ENCODE measurements at regions not wholly inside any gene's neighbourhood (a gene's known extent, or its start where the extent isn't known, plus 50 kb on each side); places are given as distances from the start of the nearest gene placed in this dataset.

DNA sequence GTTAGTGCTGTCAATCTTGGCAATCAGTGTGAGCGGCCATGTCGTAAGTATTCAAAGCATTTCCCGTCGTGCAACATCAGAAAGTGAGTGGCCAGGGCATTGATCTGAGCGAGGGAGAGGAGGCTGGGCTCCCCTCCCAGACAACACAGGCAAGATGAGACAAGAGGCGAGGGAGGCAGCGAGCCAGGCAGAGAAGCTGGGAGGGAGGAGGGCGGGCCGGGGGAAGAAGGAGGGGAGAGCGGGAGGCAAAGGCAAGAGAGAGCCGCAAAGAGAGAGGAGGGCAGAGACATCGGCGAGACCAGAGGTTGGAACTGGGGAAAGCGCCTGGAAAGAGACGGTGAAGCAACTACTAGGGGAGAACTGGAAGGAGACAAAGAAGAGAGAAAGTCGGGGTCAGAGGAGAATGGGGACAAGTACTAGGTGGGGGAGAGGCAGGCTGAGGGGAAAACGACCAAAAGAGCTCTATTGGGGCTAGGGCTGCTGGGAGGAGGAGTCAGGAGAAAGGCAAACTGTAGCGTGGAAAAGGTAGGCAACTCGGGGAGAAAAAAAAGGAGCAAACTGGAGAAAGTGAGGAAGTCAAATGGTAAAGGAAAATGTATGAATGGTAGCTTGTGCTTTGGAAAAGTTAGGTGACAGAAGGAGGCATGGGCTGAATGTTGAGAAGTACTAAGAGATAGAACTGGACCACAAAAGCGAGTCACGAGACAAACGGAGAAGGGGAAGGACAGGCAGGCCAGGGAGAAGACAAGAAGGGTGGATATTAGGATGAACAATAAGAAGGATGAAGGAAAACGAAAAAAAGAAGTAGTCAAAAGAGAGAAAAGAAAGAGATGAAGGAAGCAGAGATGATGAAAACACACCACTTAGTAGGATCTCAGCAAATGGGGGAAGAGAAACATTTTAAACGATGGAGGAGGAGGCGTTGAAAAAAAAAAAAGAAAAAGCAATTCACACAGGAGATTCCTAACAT lies 130.5 kb upstream of the C11orf58 start (continued):
- TF ChIP-seq ZNF501 (tag by site-specific recombination; IDR thresholded peaks at IDR 0.05): no peak
- TF ChIP-seq ZNF214 (tag by site-specific recombination; IDR thresholded peaks at IDR 0.05; ENCODE audit: borderline replicate concordance): no peak
- no peak for TF ChIP-seq SCRT1 (tag by site-specific recombination; IDR thresholded peaks at IDR 0.05; ENCODE audit: borderline replicate concordance)
- TF ChIP-seq GLI2 (tag by site-specific recombination; IDR thresholded peaks at IDR 0.05; ENCODE audit: borderline replicate concordance, low read depth): no peak
- no peak for TF ChIP-seq ZNF302 (tag by site-specific recombination; IDR thresholded peaks at IDR 0.05; ENCODE audit: low read depth)
- TF ChIP-seq ZNF2 (tag by site-specific recombination; IDR thresholded peaks at IDR 0.05): no peak
- TF ChIP-seq ZNF548 (tag by site-specific recombination; IDR thresholded peaks at IDR 0.05): no peak
- TF ChIP-seq ZNF560 (tag by site-specific recombination; IDR thresholded peaks at IDR 0.05; ENCODE audit: borderline replicate concordance): no peak
- TF ChIP-seq ZNF138 (tag by site-specific recombination; IDR thresholded peaks at IDR 0.05; ENCODE audit: borderline replicate concordance): no peak
- TF ChIP-seq KLF10 (tag by site-specific recombination; IDR thresholded peaks at IDR 0.05): no peak
- no peak for TF ChIP-seq ZNF677 (tag by site-specific recombination; IDR thresholded peaks at IDR 0.05)
- no peak for TF ChIP-seq ZBTB10 (tag by site-specific recombination; IDR thresholded peaks at IDR 0.05)
- no peak for TF ChIP-seq ZBTB44 (tag by site-specific recombination; IDR thresholded peaks at IDR 0.05)
- TF ChIP-seq ZNF24 (tag by site-specific recombination; IDR thresholded peaks at IDR 0.05): no peak
- TF ChIP-seq ZNF354C (tag by site-specific recombination; IDR thresholded peaks at IDR 0.05; ENCODE audit: borderline replicate concordance, low read depth): no peak
- TF ChIP-seq ZXDB (tag by site-specific recombination; IDR thresholded peaks at IDR 0.05): no peak
- no peak for TF ChIP-seq RBAK (tag by site-specific recombination; IDR thresholded peaks at IDR 0.05)
- TF ChIP-seq, protein P1, sequence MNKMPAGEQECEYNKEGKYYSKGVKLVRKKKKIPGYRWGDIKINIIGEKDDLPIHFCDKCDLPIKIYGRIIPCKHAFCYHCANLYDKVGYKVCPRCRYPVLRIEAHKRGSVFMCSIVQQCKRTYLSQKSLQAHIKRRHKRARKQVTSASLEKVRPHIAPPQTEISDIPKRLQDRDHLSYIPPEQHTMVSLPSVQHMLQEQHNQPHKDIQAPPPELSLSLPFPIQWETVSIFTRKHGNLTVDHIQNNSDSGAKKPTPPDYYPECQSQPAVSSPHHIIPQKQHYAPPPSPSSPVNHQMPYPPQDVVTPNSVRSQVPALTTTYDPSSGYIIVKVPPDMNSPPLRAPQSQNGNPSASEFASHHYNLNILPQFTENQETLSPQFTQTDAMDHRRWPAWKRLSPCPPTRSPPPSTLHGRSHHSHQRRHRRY (tag by site-specific recombination; IDR thresholded peaks at IDR 0.05): no peak
- no peak; the same call in none of the 2 replicates for TF ChIP-seq ZNF664 (tag by site-specific recombination; IDR thresholded peaks at IDR 0.05)
- TF ChIP-seq KLF17 (tag by site-specific recombination; IDR thresholded peaks at IDR 0.05): no peak
- no peak for TF ChIP-seq ZNF768 (tag by site-specific recombination; IDR thresholded peaks at IDR 0.05)
- no peak for TF ChIP-seq ZNF114 (tag by site-specific recombination; IDR thresholded peaks at IDR 0.05)
- TF ChIP-seq GFI1B (tag by site-specific recombination; IDR thresholded peaks at IDR 0.05): no peak
- no peak for TF ChIP-seq ZNF529 (tag by site-specific recombination; IDR thresholded peaks at IDR 0.05; ENCODE audit: insufficient replicate concordance)
- TF ChIP-seq ZNF660 (tag by site-specific recombination; IDR thresholded peaks at IDR 0.05): peak; percentile 70
- TF ChIP-seq, protein P2, sequence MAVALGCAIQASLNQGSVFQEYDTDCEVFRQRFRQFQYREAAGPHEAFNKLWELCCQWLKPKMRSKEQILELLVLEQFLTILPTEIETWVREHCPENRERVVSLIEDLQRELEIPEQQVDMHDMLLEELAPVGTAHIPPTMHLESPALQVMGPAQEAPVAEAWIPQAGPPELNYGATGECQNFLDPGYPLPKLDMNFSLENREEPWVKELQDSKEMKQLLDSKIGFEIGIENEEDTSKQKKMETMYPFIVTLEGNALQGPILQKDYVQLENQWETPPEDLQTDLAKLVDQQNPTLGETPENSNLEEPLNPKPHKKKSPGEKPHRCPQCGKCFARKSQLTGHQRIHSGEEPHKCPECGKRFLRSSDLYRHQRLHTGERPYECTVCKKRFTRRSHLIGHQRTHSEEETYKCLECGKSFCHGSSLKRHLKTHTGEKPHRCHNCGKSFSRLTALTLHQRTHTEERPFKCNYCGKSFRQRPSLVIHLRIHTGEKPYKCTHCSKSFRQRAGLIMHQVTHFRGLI (tag by site-specific recombination; IDR thresholded peaks at IDR 0.05): no peak
- TF ChIP-seq, protein P3, sequence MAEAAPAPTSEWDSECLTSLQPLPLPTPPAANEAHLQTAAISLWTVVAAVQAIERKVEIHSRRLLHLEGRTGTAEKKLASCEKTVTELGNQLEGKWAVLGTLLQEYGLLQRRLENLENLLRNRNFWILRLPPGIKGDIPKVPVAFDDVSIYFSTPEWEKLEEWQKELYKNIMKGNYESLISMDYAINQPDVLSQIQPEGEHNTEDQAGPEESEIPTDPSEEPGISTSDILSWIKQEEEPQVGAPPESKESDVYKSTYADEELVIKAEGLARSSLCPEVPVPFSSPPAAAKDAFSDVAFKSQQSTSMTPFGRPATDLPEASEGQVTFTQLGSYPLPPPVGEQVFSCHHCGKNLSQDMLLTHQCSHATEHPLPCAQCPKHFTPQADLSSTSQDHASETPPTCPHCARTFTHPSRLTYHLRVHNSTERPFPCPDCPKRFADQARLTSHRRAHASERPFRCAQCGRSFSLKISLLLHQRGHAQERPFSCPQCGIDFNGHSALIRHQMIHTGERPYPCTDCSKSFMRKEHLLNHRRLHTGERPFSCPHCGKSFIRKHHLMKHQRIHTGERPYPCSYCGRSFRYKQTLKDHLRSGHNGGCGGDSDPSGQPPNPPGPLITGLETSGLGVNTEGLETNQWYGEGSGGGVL (tag by site-specific recombination; IDR thresholded peaks at IDR 0.05): peak; percentile 96
- TF ChIP-seq ZBTB6 (tag by site-specific recombination; IDR thresholded peaks at IDR 0.05): no peak
